DND-41 (cell line): ENCODE measurements at regions not wholly inside any gene's neighbourhood (a gene's known extent, or its start where the extent isn't known, plus 50 kb on each side); places are given as distances from the start of the nearest gene placed in this dataset.

ENCODE experiments used
- EZH2 ChIP-seq: IDR thresholded peaks from 3 replicates; pipeline ENCODE4 v1.6.1; 2012; ENCODE audit warnings: borderline replicate concordance, low read depth, mild to moderate bottlenecking, moderate library complexity, low read length, inconsistent platforms; ENCODE audit not compliant: severe bottlenecking
- TF ChIP-seq, protein P1 (sequence below): IDR thresholded peaks from 2 replicates; pipeline ENCODE4 v1.5.1; 2012; ENCODE audit warnings: borderline replicate concordance, low read length, moderate library complexity, mild to moderate bottlenecking; ENCODE audit not compliant: poor library complexity, severe bottlenecking; ENCODE audit errors: extremely low read depth

- TF ChIP-seq EZH2, result no peak
- TF ChIP-seq, protein P1, sequence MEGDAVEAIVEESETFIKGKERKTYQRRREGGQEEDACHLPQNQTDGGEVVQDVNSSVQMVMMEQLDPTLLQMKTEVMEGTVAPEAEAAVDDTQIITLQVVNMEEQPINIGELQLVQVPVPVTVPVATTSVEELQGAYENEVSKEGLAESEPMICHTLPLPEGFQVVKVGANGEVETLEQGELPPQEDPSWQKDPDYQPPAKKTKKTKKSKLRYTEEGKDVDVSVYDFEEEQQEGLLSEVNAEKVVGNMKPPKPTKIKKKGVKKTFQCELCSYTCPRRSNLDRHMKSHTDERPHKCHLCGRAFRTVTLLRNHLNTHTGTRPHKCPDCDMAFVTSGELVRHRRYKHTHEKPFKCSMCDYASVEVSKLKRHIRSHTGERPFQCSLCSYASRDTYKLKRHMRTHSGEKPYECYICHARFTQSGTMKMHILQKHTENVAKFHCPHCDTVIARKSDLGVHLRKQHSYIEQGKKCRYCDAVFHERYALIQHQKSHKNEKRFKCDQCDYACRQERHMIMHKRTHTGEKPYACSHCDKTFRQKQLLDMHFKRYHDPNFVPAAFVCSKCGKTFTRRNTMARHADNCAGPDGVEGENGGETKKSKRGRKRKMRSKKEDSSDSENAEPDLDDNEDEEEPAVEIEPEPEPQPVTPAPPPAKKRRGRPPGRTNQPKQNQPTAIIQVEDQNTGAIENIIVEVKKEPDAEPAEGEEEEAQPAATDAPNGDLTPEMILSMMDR, result no peak
Observed at GRCh38 chr4:120355881-120356280, 289.2 kb upstream of the MAD2L1 start.
